Mesendoderm (in vitro differentiated cells): ENCODE measurements at regions not wholly inside any gene's neighbourhood (a gene's known extent, or its start where the extent isn't known, plus 50 kb on each side); places are given as distances from the start of the nearest gene placed in this dataset.

ENCODE experiments used
- DNase-seq: peaks from one replicate; pipeline ENCODE4 v3.0.0; 2013
- H2AK5ac ChIP-seq: 2 replicates; pipeline ENCODE4 v1.6.1; 2013; ENCODE audit warnings: low read length, inconsistent platforms
- H2BK120ac ChIP-seq: 2 replicates; pipeline ENCODE4 v1.6.1; 2013; ENCODE audit warnings: low read depth, mild to moderate bottlenecking, low read length, moderate library complexity, mixed read lengths
- H2BK15ac ChIP-seq: replicated peaks from 2 replicates; pipeline ENCODE4 v1.6.1; 2013; ENCODE audit warnings: low read depth, mild to moderate bottlenecking, moderate library complexity
- H2BK5ac ChIP-seq: 2 replicates; pipeline ENCODE4 v1.6.1; 2013; ENCODE audit warnings: low read length, inconsistent platforms
- H3K18ac ChIP-seq: 2 replicates; pipeline ENCODE4 v1.6.1; 2013; ENCODE audit warnings: mild to moderate bottlenecking, low read length, mixed read lengths
- H3K23ac ChIP-seq: one replicate; pipeline ENCODE4 v1.6.1; 2013; ENCODE audit warnings: low read length
- H3K27ac ChIP-seq: 2 replicates; pipeline ENCODE4 v1.5.1; 2013; ENCODE audit warnings: low read depth, mild to moderate bottlenecking, inconsistent platforms, low read length, moderate library complexity
- H3K27me3 ChIP-seq: 2 replicates; pipeline ENCODE4 v1.6.1; 2013; ENCODE audit warnings: low read length, control low read depth, mild to moderate bottlenecking, inconsistent platforms; ENCODE audit not compliant: insufficient read depth, poor library complexity
- H3K36me3 ChIP-seq: 2 replicates; pipeline ENCODE4 v1.6.1; 2013; ENCODE audit warnings: low read length, inconsistent platforms; ENCODE audit not compliant: control insufficient read depth, insufficient read depth
- H3K4ac ChIP-seq: one replicate; pipeline ENCODE4 v1.6.1; 2013; ENCODE audit warnings: low read depth, mild to moderate bottlenecking, low read length, moderate library complexity
- H3K4me1 ChIP-seq: 2 replicates; pipeline ENCODE4 v1.6.1; 2013; ENCODE audit warnings: low read depth, low read length, inconsistent platforms; ENCODE audit not compliant: control insufficient read depth
- H3K4me2 ChIP-seq: 2 replicates; pipeline ENCODE4 v1.6.1; 2013; ENCODE audit warnings: low read length
- H3K4me3 ChIP-seq: 2 replicates; pipeline ENCODE4 v1.5.1; 2013; ENCODE audit warnings: mild to moderate bottlenecking, low read length
- H3K56ac ChIP-seq: one replicate; pipeline ENCODE4 v1.6.1; 2013; ENCODE audit warnings: low read length
- H3K79me1 ChIP-seq: 2 replicates; pipeline ENCODE4 v1.6.1; 2013; ENCODE audit warnings: low read length, inconsistent platforms
- H3K79me2 ChIP-seq: 2 replicates; pipeline ENCODE4 v1.6.1; 2013; ENCODE audit warnings: mild to moderate bottlenecking, low read length; ENCODE audit not compliant: control insufficient read depth, insufficient read depth
- H3K9ac ChIP-seq: 2 replicates; pipeline ENCODE4 v1.6.1; 2013; ENCODE audit warnings: low read length, inconsistent platforms
- H4K5ac ChIP-seq: one replicate; pipeline ENCODE4 v1.6.1; 2013; ENCODE audit warnings: low read length
- H4K8ac ChIP-seq: one replicate; pipeline ENCODE4 v1.6.1; 2013; ENCODE audit warnings: low read depth, mild to moderate bottlenecking, control low read depth, low read length, moderate library complexity
- WGBS: extraction: QIAGEN DNeasy Blood & Tissue Kit; methylation state at CpG from one replicate; pipeline ENCODE4 v1.1.7; 2013; ENCODE audit warnings: low lambda C conversion rate, missing lambda C conversion rate; ENCODE audit not compliant: insufficient coverage; ENCODE audit errors: extremely low coverage; 5-methylcytosine and 5-hydroxymethylcytosine counted together

DNA sequence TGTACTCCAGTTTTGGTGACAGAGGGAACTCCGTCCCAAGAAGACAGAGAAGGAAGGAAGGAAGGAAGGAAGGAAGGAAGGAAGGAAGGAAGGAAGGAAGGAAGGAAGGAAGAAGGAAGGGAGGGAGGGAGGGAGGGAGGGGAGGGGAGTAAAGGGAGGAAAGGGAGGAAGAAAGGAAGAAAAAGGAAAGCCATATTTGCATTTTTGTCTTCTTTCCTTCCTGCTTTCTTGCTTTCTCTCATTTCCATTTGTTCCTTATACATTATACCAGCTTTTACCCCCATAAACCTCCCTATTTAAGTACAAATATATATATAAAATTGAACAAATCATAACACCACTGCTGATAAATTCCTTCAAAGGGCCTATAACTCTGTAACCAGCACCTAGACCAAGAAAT is 151.8 kb downstream of the SMC2 start:
- Histone ChIP-seq H3K79me2 (no peaks in the 10 kb centered on the region), H4K8ac (no peak overlapping the region), H3K56ac (no peak overlapping the region), H3K4me3 (no peak overlapping the region), H2BK120ac (no peak overlapping the region), H3K4me1 (no peaks in the 10 kb centered on the region), H3K36me3 (no peaks in the 10 kb centered on the region), H2AK5ac (no peak overlapping the region), H3K27me3 (no peaks in the 10 kb centered on the region), H2BK15ac (no peak overlapping the region), H3K4me2 (no peak overlapping the region), H2BK5ac (no peak overlapping the region), H3K9ac (no peak overlapping the region), H3K18ac (no peak overlapping the region), H3K79me1 (no peaks in the 10 kb centered on the region), H4K5ac (no peak overlapping the region), H3K4ac (no peak overlapping the region), H3K27ac (no peak overlapping the region), H3K23ac (no peak overlapping the region)
- no CpG with 5 or more reads among the region's 1 CpG for WGBS
- no peak for DNase-seq

DNA sequence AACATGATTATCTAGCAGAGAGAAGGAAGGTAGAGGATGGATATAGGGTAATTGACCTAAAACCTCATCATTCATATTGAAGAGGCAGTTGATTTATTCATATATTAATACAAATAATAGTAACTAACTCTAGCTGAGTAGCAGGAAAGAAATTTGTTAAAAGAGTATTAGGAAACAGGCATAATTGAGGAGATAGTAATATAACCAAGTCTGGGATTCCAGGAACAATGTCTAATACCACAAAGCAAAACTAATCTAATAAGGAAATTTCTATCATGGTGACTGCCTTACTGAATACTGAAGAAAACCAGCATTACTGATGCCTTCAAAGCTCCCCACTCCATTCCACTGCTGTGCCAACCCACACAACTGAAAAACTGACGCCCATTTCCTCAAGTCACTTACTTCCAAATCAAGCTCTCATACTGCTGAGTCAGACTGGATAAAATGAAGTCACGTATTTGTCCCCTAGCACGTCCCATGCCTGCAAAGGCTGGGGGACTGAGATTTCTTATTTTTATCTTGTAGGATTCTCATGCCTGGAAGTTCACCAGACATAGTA is 153.9 kb downstream of the SMC2 start:
- WGBS: no CpG with 5 or more reads among the region's 3 CpGs
- Histone ChIP-seq H4K5ac (no peak overlapping the region), H3K27ac (no peak overlapping the region), H3K9ac (no peak overlapping the region), H3K4me1 (no peaks in the 10 kb centered on the region), H3K23ac (no peak overlapping the region), H3K18ac (no peak overlapping the region), H3K36me3 (no peaks in the 10 kb centered on the region), H3K4me3 (no peak overlapping the region), H2BK15ac (no peak overlapping the region), H3K56ac (no peak overlapping the region), H2BK5ac (no peak overlapping the region), H3K4ac (no peak overlapping the region), H4K8ac (no peak overlapping the region), H3K27me3 (no peaks in the 10 kb centered on the region), H3K79me1 (no peaks in the 10 kb centered on the region), H2BK120ac (no peak overlapping the region), H2AK5ac (no peak overlapping the region), H3K4me2 (no peak overlapping the region), H3K79me2 (no peaks in the 10 kb centered on the region)
- DNase-seq: no peak

DNA sequence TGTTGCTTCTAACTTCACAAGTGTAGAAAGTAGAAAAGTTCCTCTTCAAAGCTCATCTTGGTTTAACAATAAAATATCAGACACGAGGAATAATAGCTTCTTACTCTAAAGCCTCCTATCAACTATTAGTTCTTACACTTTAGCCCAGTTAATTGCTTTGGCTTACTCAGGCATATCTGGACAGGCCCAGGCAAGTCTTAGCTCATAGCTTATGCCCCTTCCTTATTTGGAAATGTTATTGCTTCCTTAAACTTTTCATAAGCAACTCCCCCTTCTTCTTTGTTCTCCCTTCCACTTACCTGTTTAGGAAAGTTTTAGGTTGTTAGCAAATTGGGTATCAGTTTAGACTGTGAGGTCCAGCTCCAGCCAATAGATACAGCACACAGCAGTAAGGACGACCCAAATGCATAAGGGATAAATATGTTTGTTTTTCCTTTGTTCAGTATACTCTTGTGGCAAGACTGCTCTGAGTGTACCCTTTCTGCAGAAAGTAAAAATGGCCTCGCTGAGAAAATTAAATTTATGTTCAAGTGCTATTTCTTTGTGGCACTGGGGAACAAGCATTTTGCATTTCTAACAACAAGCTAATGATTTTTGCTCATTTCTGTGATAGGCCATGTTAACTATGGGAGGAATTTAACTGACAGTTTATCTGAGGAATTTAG is 162.1 kb downstream of the SMC2 start:
- Histone ChIP-seq H3K9ac (no peak overlapping the region), H3K4ac (no peak overlapping the region), H2BK5ac (no peak overlapping the region), H3K79me1 (no peaks in the 10 kb centered on the region), H3K27me3 (no peaks in the 10 kb centered on the region), H3K27ac (no peak overlapping the region), H3K79me2 (no peaks in the 10 kb centered on the region), H3K18ac (no peak overlapping the region), H3K4me3 (no peak overlapping the region), H2BK120ac (no peak overlapping the region), H2AK5ac (no peak overlapping the region), H3K23ac (no peak overlapping the region), H3K36me3 (no peaks in the 10 kb centered on the region), H4K8ac (no peak overlapping the region), H3K56ac (no peak overlapping the region), H2BK15ac (peak overlapping the region; percentile 57), H4K5ac (no peak overlapping the region), H3K4me2 (no peak overlapping the region), H3K4me1 (no peaks in the 10 kb centered on the region)
- no peak for DNase-seq
- no CpG with 5 or more reads among the region's 3 CpGs for WGBS

DNA sequence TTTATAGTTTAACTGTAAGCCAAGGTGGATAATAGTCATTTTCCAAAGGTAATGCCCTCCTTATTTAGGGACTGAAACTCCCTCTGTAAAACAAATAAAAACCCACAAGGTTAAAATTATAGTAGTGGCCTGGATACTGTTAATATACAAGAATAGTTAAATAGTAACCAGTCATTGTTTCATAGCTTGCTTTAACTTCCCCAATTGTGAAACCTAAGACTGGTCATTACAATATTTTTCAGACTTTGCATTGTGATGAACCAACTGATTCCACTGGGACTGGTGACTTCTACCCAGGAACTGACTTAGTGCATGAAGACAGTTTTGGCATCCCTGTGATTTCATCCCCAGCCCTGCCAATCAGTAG is 162.6 kb downstream of the SMC2 start:
- Histone ChIP-seq H3K18ac (no peak overlapping the region), H3K9ac (no peak overlapping the region), H2BK15ac (no peak overlapping the region), H3K36me3 (no peaks in the 10 kb centered on the region), H4K5ac (no peak overlapping the region), H3K79me2 (no peaks in the 10 kb centered on the region), H3K4me3 (no peak overlapping the region), H3K4ac (no peak overlapping the region), H3K23ac (no peak overlapping the region), H3K79me1 (no peaks in the 10 kb centered on the region), H3K27ac (no peak overlapping the region), H3K4me2 (no peak overlapping the region), H4K8ac (no peak overlapping the region), H2BK5ac (no peak overlapping the region), H2AK5ac (no peak overlapping the region), H2BK120ac (no peak overlapping the region), H3K4me1 (no peaks in the 10 kb centered on the region), H3K27me3 (no peaks in the 10 kb centered on the region), H3K56ac (no peak overlapping the region)
- DNase-seq: no peak

DNA sequence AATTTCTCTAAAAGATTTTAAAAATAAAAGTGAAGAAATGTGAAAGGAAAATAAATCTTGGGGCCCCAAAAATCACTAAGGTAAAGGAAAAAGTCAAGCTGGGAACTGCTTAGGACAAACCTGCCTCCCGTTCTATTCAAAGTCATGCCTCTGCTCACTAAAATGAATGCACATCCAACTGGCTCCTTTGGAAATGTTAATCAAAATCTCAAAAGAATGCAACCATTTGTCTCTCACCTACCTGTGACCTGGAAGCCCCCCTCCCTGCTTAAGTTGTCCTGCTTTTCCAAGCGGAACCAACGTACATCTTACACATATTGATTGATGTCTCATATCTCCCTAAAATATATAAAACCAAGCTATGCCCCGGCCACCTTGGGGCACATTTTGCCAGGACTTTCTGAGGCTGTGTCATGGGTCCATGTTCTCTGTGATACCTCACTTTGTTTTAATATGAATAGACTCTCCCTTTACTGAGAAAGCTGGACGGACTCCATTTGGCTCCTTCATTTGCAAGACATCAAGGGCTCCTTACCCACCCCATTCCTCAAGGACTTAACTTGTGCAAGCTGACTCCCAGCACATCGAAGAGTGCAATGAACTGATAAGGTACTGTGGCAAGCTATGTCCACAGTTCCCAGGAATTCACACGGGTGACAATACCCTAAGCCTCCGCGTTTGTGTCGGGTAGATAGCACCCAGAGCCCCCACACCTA is 164.3 kb downstream of the SMC2 start:
- H3K23ac ChIP-seq: no peak overlapping the region
- H3K79me2 ChIP-seq: no peaks in the 10 kb centered on the region
- no peak overlapping the region for H4K8ac ChIP-seq
- no peak overlapping the region for H3K9ac ChIP-seq
- H2BK5ac ChIP-seq: no peak overlapping the region
- peak overlapping the region; percentile 17 for H3K4me2 ChIP-seq
- no peak overlapping the region for H2AK5ac ChIP-seq
- H3K4ac ChIP-seq: no peak overlapping the region
- no peaks in the 10 kb centered on the region for H3K27me3 ChIP-seq
- H3K36me3 ChIP-seq: no peaks in the 10 kb centered on the region
- no peak overlapping the region for H3K18ac ChIP-seq
- H3K79me1 ChIP-seq: no peaks in the 10 kb centered on the region
- H2BK15ac ChIP-seq: no peak overlapping the region
- H3K4me1 ChIP-seq: no peaks in the 10 kb centered on the region
- H4K5ac ChIP-seq: no peak overlapping the region
- WGBS: no CpG with 5 or more reads among the region's 10 CpGs
- H2BK120ac ChIP-seq: no peak overlapping the region
- no peak overlapping the region for H3K4me3 ChIP-seq
- H3K56ac ChIP-seq: no peak overlapping the region
- H3K27ac ChIP-seq: no peak overlapping the region
- peak; percentile 79 for DNase-seq
